CD4-positive, alpha-beta T cell treated with Interleukin-2 at 100 ng/mL for 4 hours (primary cell): ENCODE measurements at regions not wholly inside any gene's neighbourhood (a gene's known extent, or its start where the extent isn't known, plus 50 kb on each side); places are given as distances from the start of the nearest gene placed in this dataset.

Experiments used
- DNase-seq: peaks from one replicate; pipeline ENCODE4 v3.0.0-alpha.2; 2020; ENCODE audit warnings: low spot score

- DNase-seq = no peak
Measured at GRCh38 chr18:78601923-78602322, 377.7 kb upstream of the SALL3 start.

DNA sequence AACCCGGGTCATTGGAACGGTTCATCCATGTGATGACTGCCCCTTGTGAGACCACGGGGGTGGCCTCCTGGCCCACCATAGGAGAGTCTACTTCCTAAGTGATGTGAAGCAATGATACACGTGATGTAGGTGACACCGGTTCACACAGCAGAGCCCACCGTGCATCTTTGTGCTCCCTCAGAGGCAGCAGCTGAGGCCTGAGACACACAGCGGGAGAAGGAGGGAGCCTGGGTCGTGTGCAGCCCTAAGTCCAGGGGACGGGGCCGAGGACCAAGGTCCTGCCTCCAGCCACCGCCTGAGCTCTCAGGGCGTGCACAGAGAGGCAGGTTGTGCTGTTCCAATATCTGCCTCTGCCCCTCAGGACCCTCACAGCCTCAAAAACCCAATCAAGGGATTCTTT, 377.2 kb upstream of the SALL3 start:
- DNase-seq = no peak

- no peak for DNase-seq
Measured at GRCh38 chr18:78603102-78603983, 376.3 kb upstream of the SALL3 start.

DNA sequence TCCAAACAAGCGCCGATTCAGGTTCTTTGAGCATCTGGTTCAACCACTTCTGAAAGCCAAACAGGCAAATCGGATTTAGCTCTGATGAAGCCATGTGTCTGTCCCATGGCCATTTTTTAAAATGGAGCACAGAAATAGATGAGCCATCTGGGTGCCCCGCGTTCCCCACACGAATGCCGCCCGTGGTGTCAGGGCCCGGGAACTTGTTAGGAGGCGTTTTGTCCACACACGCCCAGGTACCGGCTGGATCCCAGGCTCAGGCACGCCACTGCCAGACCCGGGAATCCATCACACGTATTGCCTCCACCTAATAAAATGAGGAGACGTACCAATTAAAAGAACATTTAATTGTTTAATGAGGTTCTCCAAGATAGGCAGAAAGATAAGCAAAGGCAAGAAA, 374.4 kb upstream of the SALL3 start:
- no peak for DNase-seq

- no peak for DNase-seq
Measured at GRCh38 chr18:78607221-78607620, 372.4 kb upstream of the SALL3 start.

DNA sequence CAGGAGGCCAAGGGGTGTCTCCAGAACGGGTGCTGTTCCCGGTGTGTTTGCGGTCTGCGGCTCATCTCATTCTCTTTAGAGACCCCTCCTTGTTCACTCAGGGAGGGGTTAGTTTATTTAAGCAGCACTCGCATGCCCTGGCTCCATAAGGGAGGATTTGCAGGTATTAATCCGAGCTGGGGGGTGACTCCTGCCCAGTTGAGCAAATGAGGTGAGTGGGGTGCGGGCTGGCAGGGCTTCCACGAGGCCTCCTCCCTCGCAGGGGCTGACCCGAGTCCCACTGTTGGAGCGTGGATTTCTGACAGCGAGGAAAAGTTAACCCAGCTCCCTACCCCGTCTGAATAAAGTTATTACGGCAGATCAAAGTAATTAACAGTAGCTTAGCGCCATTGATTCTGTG, 371.8 kb upstream of the SALL3 start:
- no peak for DNase-seq

- no peak for DNase-seq
Measured at GRCh38 chr18:78610179-78610578, 369.4 kb upstream of the SALL3 start.

- DNase-seq = no peak
Measured at GRCh38 chr18:78611201-78611800, 368.3 kb upstream of the SALL3 start.

GRCh38 chr18:78611869-78612268, 367.7 kb upstream of the SALL3 start:
- DNase-seq = no peak

DNA sequence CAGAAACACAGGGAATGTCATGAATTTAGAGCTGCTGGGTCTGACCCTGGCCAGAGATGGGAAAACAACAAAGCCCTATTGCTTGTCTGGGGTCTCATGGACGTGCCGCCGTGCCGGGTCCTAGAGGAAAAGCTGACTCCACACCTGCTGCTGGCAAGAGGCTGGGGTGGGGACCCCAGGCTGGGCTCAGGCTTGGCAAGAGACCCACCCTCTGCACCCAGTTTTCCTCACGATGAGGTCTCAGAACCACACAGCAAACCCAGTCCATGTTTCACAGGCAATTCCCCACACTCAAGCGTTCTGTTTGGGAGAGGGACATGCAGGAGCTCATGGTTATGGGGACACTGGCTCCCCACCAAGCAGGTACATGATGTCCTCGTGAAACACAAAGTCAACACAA, 367.3 kb upstream of the SALL3 start:
- no peak for DNase-seq

DNA sequence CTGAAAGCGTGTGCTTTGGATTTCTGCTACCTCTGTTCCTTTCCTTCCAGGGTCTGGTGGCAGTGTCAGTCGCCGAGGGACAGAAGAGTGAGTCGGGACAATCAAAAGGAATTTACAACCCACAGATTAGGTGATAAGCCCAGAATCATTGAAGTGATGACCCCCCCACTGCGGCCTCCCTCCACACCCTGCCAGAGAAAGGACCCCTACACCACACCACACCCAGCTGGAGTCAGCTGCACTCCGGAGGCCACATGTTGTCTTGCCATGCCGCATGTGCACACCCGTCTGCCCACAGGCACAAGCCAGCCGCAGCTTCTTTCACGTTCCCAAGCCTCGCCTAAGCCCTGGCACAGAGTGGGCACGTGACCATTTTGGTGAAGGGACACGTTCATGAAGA, 366.8 kb upstream of the SALL3 start:
- no peak for DNase-seq

DNA sequence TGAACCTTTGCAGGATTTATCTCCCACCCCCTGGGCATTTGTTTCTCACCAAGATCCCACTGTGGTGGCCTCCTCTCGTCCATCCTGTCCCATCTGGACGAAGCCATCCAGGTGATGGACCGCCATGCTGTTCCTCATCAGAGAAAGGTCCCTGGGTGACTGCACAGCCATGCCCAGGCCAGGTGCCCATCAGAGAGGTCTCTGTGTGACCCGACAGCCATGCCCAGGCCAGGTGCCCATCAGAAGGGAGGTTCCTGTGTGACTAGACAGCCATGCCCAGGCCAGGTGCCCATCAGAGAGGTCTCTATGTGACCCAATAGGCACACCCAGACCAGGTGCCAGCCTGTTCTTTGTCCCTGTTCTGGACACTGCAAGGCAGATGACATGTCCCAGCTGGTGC, 360.9 kb upstream of the SALL3 start:
- DNase-seq = no peak

GRCh38 chr18:78619854-78620253, 359.8 kb upstream of the SALL3 start:
- DNase-seq = no peak

DNA sequence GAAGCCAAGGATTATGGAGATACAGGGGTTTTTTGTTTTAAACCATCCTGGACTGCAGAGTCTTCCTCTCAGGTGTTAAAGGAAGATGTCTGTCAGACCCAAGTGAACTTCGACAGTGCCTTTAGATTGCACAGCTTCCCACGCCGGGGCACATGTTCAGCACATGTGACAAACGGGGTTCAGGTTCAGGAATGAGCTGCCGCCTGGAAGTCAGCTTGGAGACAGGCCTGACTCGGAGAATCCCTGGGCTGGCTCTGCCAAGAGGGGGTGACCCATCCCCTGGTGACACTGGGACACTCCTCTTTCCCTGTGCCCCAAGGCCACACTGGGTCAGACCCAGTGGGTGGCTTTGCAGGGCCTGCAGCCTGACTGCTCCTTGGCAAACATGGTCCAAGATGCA, 359.3 kb upstream of the SALL3 start:
- no peak for DNase-seq

DNA sequence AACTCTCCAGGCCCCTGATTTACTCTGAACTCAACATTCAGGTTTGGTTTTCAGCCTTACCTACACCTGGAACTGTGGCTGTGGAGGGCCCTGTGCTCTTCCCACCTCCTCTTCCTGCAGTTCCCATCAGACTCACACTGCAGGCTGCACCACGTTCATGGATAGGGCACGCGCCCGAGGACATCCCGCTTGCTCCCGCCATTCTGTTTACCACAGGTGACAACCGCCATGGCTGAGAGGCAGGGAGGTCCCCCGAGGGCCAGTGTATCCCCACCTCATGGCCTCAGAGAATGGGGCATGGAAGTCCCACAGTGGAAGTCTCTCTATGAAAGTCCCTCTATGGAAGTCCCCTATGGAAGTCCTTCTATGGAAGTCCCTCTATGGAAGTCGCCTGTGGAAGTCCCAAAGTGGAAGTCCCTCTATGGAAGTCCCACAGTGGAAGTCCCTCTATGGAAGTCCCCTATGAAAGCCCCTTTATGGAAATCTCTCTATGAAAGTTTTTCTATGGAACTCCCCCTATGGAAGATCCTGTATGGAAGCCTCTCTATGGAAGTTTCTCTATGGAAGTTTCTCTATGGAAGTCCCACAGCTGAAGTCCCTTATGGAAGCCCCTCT, 358.4 kb upstream of the SALL3 start:
- no peak for DNase-seq

DNA sequence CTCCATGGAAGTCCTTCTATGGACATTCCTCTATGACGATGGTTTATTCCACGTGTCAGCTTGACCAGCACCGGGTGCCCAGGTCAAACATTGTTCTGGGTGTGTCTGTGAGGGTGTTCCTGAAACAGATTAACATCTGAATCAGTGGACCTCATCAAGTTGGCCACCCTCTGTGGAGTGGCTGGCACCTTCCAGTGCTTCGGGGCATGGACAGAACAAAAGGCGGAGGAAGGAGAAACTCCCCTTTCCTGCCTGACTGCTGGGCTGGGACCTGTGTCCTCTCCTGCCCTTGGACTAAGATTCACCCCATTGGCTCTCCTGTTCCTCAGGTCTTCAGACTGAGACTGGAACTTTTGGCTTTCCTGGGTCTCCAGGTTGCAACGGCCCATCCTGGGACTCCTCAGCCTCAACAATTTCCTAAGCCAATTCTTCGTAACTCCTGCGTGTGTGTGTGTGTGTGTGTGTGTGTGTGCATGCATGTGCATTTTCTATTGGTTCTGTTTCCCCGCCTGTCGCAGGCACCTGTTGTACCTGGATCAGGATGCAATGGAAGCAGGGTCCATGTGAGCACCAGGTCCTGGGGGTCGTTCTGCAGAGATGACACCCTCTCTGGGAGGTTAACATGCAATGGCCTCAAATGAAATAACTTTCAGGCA, 357.2 kb upstream of the SALL3 start:
- no peak for DNase-seq

GRCh38 chr18:78622907-78623541, 356.6 kb upstream of the SALL3 start:
- DNase-seq = no peak

- no peak for DNase-seq
Measured at GRCh38 chr18:78624646-78625279, 354.9 kb upstream of the SALL3 start.

GRCh38 chr18:78625847-78626246, 353.8 kb upstream of the SALL3 start:
- DNase-seq = no peak

DNA sequence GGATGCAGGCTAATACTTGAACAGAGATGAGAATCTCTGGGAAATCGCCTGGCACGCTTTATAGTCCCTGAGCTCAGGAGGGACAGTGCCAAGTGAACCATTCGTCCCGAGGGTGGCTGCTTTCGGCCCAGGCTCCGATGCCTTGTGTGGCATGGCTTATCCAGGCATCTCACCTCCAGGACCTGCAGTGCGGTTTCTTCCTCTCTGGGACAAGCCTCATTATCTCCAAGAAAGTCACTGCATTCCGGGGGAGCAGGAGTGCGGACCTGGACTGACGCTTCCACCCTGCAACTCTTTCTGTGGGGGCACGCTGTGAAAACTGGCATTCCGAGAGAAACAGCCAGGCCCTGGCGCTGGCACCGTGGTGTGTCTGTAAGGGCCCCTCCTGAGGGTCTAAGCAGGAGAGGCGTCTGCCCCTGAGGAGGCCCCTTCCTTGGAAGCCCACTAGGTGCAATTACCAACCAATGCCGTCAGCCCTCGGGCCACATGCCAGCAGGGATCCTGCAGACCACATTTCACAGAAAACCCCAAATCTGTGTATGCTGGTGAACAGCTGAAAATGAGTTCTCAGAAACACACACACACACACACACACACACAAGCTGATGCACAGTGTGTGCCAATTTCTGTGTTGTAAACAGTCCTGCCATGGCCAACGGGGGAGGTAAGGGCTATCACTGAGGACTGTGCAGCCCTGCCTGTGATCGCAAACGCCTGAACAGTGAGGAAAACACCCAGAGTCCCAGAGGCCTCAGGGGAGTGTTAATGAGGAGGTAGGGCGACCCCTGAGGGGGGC, 351.9 kb upstream of the SALL3 start:
- no peak for DNase-seq

- no peak for DNase-seq
Measured at GRCh38 chr18:78629426-78629825, 350.2 kb upstream of the SALL3 start.
